Heart left ventricle (tissue), 16 donors: ENCODE measurements at regions not wholly inside any gene's neighbourhood (a gene's known extent, or its start where the extent isn't known, plus 50 kb on each side); places are given as distances from the start of the nearest gene placed in this dataset.

Source experiments
- ATAC-seq, 4 donors: fragments of 200-7000 bp; cut with Tn5 transposase; one replicate each; pipeline ENCODE4 v1.9.1; 2020 to 2022; ENCODE audit warnings: moderate library complexity in 4 of 4, mild to moderate bottlenecking in 3 of 4, moderate number of reproducible peaks in 1 of 4
- DNase-seq, 5 donors: peaks; one replicate each; pipeline ENCODE4 v3.0.0-alpha.2; 2020
- H3K27ac ChIP-seq, 12 donors: fragments of 200-600 bp; sonication (generic) in 4 of 12; one replicate each; pipeline versions ENCODE4 v1.5.0 to v1.8.0; 2016 to 2022; ENCODE audit warnings: mild to moderate bottlenecking in 2 of 12
- H3K27me3 ChIP-seq, 9 donors: fragments of 200-600 bp; sonication (generic) in 2 of 9; one replicate each; pipeline versions ENCODE4 v1.5.1 to v1.8.0; 2016 to 2022; ENCODE audit warnings: mild to moderate bottlenecking in 3 of 9
- H3K36me3 ChIP-seq, 9 donors: fragments of 200-600 bp; sonication (generic) in 2 of 9; one replicate each; pipeline versions ENCODE4 v1.5.0 to v1.8.0; 2018 to 2022; ENCODE audit warnings: mild to moderate bottlenecking in 2 of 9
- H3K4me1 ChIP-seq, 12 donors: fragments of 200-600 bp; sonication (generic) in 4 of 12; one replicate each; pipeline versions ENCODE4 v1.5.0 to v1.8.0; 2016 to 2022; ENCODE audit warnings: mild to moderate bottlenecking in 3 of 12
- H3K4me3 ChIP-seq, 12 donors: fragments of 200-600 bp; sonication (generic) in 4 of 12; one replicate each; pipeline versions ENCODE4 v1.5.0 to v1.8.0; 2017 to 2022; ENCODE audit warnings: mild to moderate bottlenecking in 9 of 12, moderate library complexity in 4 of 12
- H3K9me3 ChIP-seq, 12 donors: fragments of 200-600 bp; sonication (generic) in 4 of 12; one replicate each; pipeline versions ENCODE4 v1.5.0 to v1.8.0; 2016 to 2022; ENCODE audit warnings: mild to moderate bottlenecking in 1 of 12
- POLR2A ChIP-seq, 2 donors: fragments of 450-650 bp; IDR thresholded peaks; one replicate each; pipeline ENCODE4 v1.6.1; 2017; ENCODE audit warnings: antibody characterized with exemption in 2 of 2, mild to moderate bottlenecking in 2 of 2, moderate library complexity in 2 of 2
- WGBS, 4 donors: extraction: QIAGEN DNeasy Blood & Tissue Kit in 2 of 4; methylation state at CpG; one replicate each; pipeline versions ENCODE4 v1.1.5 to v1.1.7; 2013 to 2018; 5-methylcytosine and 5-hydroxymethylcytosine counted together
- intact Hi-C, 10 donors: fragments of 100-400 bp; cut with DNase I; formaldehyde crosslinking; loops; one replicate each; pipeline versions ENCODE4 v1.11.1 to v1.14.2; 2022
- TF ChIP-seq, protein P1 (sequence below), 12 donors: fragments of 200-600 bp; sonication (generic) in 4 of 12; IDR thresholded peaks; one replicate each; pipeline versions ENCODE4 v1.5.0 to v1.8.0; 2018 to 2022; ENCODE audit warnings: antibody characterized with exemption in 12 of 12, mild to moderate bottlenecking in 5 of 12
- donor health status: ischemic (EF 13 %, LVEDD 7.1; RV severe dilation, severe dysfunction).
- donor health status: healthy with polysubstance abuse.
- donor health status: DM: no; HTN: yes; CAD: no.
- donor health status: DM: no; HTN: no; CAD: no.
- donor health status: ischemic (EF 25% LVEDD 6.9; RV normal size, moderate dysfunction).
- donor health status: ischemic (EF 25% LVEDD 5.7; RV mildly dilated, moderate dysfunction).
- donor health status: healthy.
- donor health status: DM: yes; HTN: yes; CAD: no.
- donor health status: ischemic (EF 35%, LVEDD 5.7; RV mildly dilated, moderate dysfunction).
- donor health status: nonischemic (EF 11% LVEDD 7.7; RV severe dilation, severe dysfunction).
- donor health status: DM: yes; HTN: yes; CAD: no.
- donor health status: PGD.
- donor health status: ischemic (EF 29% LVEDD 5.4; RV normal size, mild dysfunction).
- donor health status: nonischemic (EF 23%, LVEDD 6.1; RV moderate dilation, normal function).

DNA sequence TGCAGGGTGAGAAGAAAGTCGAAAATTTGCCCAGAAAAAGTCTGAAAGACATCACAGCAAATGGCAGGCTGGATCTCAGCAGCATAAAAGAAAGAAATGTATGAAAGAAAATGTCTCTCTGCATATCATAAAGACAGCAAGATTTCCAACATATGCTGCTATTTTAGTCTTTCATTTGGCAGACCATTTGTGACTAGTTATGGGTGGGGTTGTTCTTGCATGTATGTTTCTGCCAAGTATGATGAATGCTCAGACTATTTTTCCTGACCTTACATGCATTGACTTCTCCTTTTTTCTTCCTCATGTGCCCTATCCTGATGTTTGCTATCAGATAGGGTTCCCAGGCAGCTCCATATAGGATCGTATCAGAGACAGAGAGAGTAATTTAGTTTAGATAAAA, 58.5 kb upstream of the PARD3B start:
- Histone ChIP-seq H3K36me3 (no peaks in the 10 kb centered on the region), H3K27me3 (no peaks in the 10 kb centered on the region), H3K9me3 (no peaks in the 10 kb centered on the region), H3K4me3 (no peak overlapping the region), H3K27ac (no peak overlapping the region), H3K4me1 (peaks cover 0 to 3% (median 0%) of the 10 kb centered on the region in 12 donors)
- DNase-seq (no peak), ATAC-seq (no peak)
- intact Hi-C loops: loop anchor here in 1 of 10 donors (5.0 kb wide), 1 partner anchor 35 kb away; no protein-coding TSS in a partner anchor
- WGBS, 4 donors: 50 to 63% (median 56%) methylated on average over 2 of the region's 2 CpGs
- TF ChIP-seq POLR2A (IDR thresholded peaks at IDR 0.05): no peak
- TF ChIP-seq, protein P1, sequence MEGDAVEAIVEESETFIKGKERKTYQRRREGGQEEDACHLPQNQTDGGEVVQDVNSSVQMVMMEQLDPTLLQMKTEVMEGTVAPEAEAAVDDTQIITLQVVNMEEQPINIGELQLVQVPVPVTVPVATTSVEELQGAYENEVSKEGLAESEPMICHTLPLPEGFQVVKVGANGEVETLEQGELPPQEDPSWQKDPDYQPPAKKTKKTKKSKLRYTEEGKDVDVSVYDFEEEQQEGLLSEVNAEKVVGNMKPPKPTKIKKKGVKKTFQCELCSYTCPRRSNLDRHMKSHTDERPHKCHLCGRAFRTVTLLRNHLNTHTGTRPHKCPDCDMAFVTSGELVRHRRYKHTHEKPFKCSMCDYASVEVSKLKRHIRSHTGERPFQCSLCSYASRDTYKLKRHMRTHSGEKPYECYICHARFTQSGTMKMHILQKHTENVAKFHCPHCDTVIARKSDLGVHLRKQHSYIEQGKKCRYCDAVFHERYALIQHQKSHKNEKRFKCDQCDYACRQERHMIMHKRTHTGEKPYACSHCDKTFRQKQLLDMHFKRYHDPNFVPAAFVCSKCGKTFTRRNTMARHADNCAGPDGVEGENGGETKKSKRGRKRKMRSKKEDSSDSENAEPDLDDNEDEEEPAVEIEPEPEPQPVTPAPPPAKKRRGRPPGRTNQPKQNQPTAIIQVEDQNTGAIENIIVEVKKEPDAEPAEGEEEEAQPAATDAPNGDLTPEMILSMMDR (IDR thresholded peaks at IDR 0.05): no peak

DNA sequence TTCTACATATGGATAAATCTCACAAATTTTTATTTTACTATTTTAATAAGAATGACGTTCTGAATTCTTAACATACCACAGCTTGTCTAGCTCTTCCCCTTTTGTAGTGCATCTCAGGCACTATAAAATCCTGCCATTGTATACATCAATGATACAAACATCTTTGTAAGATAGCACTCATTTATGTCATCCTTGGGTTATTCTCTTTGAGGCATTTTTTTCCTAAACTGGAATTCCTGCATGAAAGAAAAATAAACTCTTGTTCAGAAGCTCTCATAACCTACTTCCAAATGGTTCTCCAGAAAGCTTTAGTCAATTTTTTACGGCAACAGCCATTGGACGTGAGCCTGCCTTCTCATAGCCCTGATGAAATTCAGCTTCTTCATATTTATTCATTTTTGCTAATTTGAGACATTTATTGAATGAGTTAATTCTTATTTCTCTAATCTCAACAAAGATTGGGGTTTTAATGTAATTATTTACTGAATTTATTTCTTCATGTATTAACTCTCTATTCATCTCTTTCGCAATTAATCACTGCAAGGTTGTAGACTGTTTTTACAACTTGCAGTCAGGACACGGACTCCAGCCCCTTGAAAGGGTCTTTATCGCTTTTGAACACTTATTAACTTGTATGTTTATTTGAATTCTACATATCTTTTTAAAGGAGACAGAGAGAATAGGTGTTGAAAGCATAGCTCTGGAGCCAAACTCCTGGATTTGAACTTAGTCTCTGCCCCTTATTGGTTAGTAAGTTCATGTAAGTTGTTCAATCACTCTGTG, 57.6 kb upstream of the PARD3B start:
- no peak for TF ChIP-seq POLR2A (IDR thresholded peaks at IDR 0.05)
- TF ChIP-seq, protein P1 (IDR thresholded peaks at IDR 0.05): no peak
- H3K9me3 ChIP-seq: no peaks in the 10 kb centered on the region
- intact Hi-C loops: loop anchor here in 1 of 10 donors (5.0 kb wide), 1 partner anchor 35 kb away; no protein-coding TSS in a partner anchor
- 83 to 87% (median 86%) methylated on average over 6 of the region's 6 CpGs for WGBS, 4 donors
- H3K4me3 ChIP-seq: no peak overlapping the region
- no peaks in the 10 kb centered on the region for H3K27me3 ChIP-seq
- no peak for ATAC-seq
- DNase-seq: no peak
- H3K27ac ChIP-seq: no peak overlapping the region
- peaks cover 0 to 3% (median 0%) of the 10 kb centered on the region in 12 donors for H3K4me1 ChIP-seq
- H3K36me3 ChIP-seq: no peaks in the 10 kb centered on the region

DNA sequence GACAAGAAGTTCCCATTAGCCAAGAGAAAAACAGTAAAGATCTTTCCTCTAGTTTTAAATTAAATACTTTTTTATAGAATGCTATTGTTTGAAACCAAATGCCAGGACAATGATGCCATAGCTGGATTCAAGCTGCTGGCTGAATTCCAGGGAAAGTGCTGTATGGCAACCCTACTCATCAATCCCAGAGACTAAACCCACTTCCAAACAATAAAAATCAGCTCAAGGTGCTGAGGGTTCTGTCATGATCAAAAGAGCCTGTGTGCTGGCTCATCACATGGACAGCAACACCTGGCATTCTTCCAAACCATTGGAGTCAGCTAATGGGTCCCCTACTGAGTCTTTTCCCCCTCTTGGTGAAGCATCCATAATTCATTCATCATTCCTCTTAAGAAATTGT, 53.7 kb upstream of the PARD3B start:
- Histone ChIP-seq H3K36me3 (no peaks in the 10 kb centered on the region), H3K4me3 (no peak overlapping the region), H3K27me3 (no peaks in the 10 kb centered on the region), H3K4me1 (no peaks in the 10 kb centered on the region), H3K9me3 (no peaks in the 10 kb centered on the region), H3K27ac (no peak overlapping the region)
- TF ChIP-seq POLR2A (IDR thresholded peaks at IDR 0.05): no peak
- TF ChIP-seq, protein P1 (IDR thresholded peaks at IDR 0.05): no peak
- DNase-seq (no peak), ATAC-seq (no peak)
- intact Hi-C loops: no loop called here

DNA sequence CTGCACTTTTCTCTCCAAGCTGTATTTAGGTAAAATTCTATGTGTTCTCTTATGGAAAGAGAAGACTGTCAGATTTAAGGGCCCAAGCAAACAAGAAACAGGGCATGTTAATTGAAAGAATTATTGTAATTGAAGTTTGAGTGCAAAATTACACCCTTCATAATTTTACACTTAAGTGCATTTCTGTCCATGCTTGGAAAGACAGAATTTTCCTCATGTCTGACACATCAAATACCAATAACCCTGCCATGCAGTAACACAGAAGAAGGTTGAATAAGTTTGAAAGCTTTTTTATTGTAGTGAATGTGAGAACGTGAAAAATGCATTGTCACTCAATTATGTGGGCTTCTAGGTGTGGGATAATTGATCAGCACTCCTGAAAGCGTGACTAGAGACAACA, 52.9 kb upstream of the PARD3B start:
- Histone ChIP-seq H3K36me3 (no peaks in the 10 kb centered on the region), H3K9me3 (no peaks in the 10 kb centered on the region), H3K4me3 (no peak overlapping the region), H3K27me3 (no peaks in the 10 kb centered on the region), H3K4me1 (no peaks in the 10 kb centered on the region), H3K27ac (no peak overlapping the region)
- 92 to 95% (median 92%) methylated on average over 2 of the region's 2 CpGs for WGBS, 4 donors
- intact Hi-C loops: no loop called here
- ATAC-seq (no peak), DNase-seq (no peak)
- TF ChIP-seq POLR2A (IDR thresholded peaks at IDR 0.05): no peak
- TF ChIP-seq, protein P1 (IDR thresholded peaks at IDR 0.05): no peak
